HG02610 (cell line): ENCODE measurements at regions not wholly inside any gene's neighbourhood (a gene's known extent, or its start where the extent isn't known, plus 50 kb on each side); places are given as distances from the start of the nearest gene placed in this dataset.

Experiments
- ATAC-seq: cut with Tn5 transposase; IDR thresholded peaks from one replicate; pipeline ENCODE4 v1.9.1; 2021; ENCODE audit warnings: mild to moderate bottlenecking, moderate library complexity; ENCODE audit not compliant: unreplicated experiment

GRCh38 chr7:47149208-47149839 lies 432.6 kb downstream of the TNS3 start:
- peak; percentile 60 for ATAC-seq

- ATAC-seq, result no peak
Observed at GRCh38 chr7:47148536-47149207, 433.2 kb downstream of the TNS3 start.

- ATAC-seq, result no peak
Observed at GRCh38 chr7:47147213-47147631, 434.7 kb downstream of the TNS3 start.

GRCh38 chr7:47145982-47146381 lies 435.9 kb downstream of the TNS3 start:
- no peak for ATAC-seq

GRCh38 chr7:47145186-47145725 lies 436.7 kb downstream of the TNS3 start:
- ATAC-seq, result no peak

- ATAC-seq, result no peak
Observed at GRCh38 chr7:47143339-47143738, 438.6 kb downstream of the TNS3 start.

GRCh38 chr7:47142867-47143175 lies 439.1 kb downstream of the TNS3 start:
- ATAC-seq, result no peak

GRCh38 chr7:47142169-47142866 lies 439.6 kb downstream of the TNS3 start:
- no peak for ATAC-seq

- no peak for ATAC-seq
Observed at GRCh38 chr7:47132471-47132870, 449.4 kb downstream of the TNS3 start.

GRCh38 chr7:47128700-47129099 lies 453.2 kb downstream of the TNS3 start:
- ATAC-seq, result no peak

- ATAC-seq, result no peak
Observed at GRCh38 chr7:47125529-47125928, 456.4 kb downstream of the TNS3 start.

- no peak for ATAC-seq
Observed at GRCh38 chr7:47119261-47119865, 462.5 kb downstream of the TNS3 start.

- no peak for ATAC-seq
Observed at GRCh38 chr7:47104206-47104549, 477.7 kb downstream of the TNS3 start.

- ATAC-seq, result no peak
Observed at GRCh38 chr7:47103498-47104205, 478.3 kb downstream of the TNS3 start.

GRCh38 chr7:47102331-47102841 lies 479.5 kb downstream of the TNS3 start:
- ATAC-seq, result no peak

GRCh38 chr7:47100817-47101435 lies 481.0 kb downstream of the TNS3 start:
- no peak for ATAC-seq

- no peak for ATAC-seq
Observed at GRCh38 chr7:47100148-47100816, 481.6 kb downstream of the TNS3 start.

GRCh38 chr7:47097431-47097830 lies 484.5 kb downstream of the TNS3 start:
- ATAC-seq, result no peak

- ATAC-seq, result no peak
Observed at GRCh38 chr7:47095946-47096345, 486.0 kb downstream of the TNS3 start.

- ATAC-seq, result no peak
Observed at GRCh38 chr7:47094462-47094861, 487.4 kb downstream of the TNS3 start.
